ENCODE measurements at regions not wholly inside any gene's neighbourhood (a gene's known extent, or its start where the extent isn't known, plus 50 kb on each side); places are given as distances from the start of the nearest gene placed in this dataset.
"Not testable (repeated sequence)": the region's sequence is repeated elsewhere in the genome, so short reads cannot be mapped to it uniquely, and the experiment has no call there.

DNA sequence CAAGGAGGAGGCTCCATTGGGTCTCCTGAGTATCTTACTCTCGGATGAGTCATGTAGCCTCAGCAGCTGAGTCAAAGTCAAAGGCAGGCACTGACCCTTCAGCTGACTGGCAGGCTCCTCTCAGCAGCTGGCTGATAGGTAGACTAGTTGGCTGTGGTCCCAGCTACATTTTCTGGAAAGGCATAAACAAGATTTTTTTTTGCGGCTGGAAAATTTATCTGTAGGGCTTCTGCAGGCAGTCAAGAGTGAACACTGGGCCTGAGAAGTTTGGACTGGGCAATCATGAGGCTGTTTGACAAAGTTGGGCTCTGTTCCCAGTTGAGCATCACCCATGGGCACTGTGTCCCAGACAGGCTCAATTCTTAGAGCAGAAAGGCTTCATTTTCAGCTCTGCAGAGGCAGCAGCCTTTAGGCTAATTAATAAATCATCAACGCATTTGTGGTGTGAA is 796.2 kb downstream of the CCSER2 start:
- ATAC-seq, result no peak

DNA sequence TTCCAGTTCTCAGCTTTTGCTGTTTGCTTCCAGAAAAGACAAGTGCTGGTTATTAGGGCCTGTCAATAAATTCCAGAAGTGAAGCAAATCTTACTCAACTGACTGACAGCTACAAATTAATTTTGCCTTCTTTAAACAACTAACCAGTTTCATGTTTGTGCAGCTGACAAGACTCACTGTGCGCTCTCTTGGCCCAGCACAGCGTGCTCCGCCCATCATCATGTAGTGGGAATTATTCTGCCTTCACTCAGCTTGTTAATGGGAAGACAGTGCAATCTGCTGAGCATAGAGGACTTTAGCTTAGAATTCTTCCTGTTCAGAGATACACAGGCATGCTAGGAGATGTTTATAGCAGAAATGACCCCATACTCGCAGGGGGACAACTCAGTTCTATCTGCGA is 808.9 kb downstream of the CCSER2 start:
- intact Hi-C loops (cut with DNase I), result no loop called here
- WGBS, 2 donors, result 56 to 73% methylated on average over 5 of the region's 5 CpGs
- no peak for ATAC-seq

More for the DNA sequence above, 796.2 kb downstream of the CCSER2 start:
- Histone ChIP-seq H3K27ac (no peak overlapping the region), H3K9me3 (no peaks in the 10 kb centered on the region), H3K4me3 (no peak overlapping the region), H3K4me1 (no peaks in the 10 kb centered on the region), H3K27me3 (no peaks in the 10 kb centered on the region), H3K36me3 (replicated peaks in 1 of 2; ENCODE audit: insufficient read depth in 1 of 2, low read depth in 2 of 2) (no peaks in the 10 kb centered on the region)
- 28 to 50% methylated on average over 3 of the region's 3 CpGs for WGBS, 2 donors
- TF ChIP-seq, protein P1, sequence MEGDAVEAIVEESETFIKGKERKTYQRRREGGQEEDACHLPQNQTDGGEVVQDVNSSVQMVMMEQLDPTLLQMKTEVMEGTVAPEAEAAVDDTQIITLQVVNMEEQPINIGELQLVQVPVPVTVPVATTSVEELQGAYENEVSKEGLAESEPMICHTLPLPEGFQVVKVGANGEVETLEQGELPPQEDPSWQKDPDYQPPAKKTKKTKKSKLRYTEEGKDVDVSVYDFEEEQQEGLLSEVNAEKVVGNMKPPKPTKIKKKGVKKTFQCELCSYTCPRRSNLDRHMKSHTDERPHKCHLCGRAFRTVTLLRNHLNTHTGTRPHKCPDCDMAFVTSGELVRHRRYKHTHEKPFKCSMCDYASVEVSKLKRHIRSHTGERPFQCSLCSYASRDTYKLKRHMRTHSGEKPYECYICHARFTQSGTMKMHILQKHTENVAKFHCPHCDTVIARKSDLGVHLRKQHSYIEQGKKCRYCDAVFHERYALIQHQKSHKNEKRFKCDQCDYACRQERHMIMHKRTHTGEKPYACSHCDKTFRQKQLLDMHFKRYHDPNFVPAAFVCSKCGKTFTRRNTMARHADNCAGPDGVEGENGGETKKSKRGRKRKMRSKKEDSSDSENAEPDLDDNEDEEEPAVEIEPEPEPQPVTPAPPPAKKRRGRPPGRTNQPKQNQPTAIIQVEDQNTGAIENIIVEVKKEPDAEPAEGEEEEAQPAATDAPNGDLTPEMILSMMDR (IDR thresholded peaks at IDR 0.05), result no peak
- intact Hi-C loops (cut with DNase I), result no loop called here
- peak in 3 of 4 donors; percentile 7 to 39 (median 27) for DNase-seq

DNA sequence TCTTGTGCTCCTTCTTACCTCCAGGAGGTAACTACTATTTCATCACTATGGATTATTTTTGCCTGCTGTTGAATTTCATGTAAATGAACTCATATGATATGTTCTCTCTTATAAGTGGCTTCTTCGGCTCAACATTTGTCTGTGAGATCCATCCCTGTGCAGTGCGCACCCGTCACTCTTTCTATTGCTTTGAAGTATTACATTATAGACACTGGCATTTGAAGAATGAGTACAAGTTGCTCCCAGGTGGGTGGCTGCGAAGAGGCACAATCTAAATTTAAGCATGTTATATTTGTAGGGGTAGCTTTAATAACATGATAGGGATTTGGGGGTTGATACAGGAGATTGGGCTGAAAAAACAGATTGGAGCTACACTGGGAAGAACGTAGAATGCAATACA is 809.7 kb downstream of the CCSER2 start:
- TF ChIP-seq POLR2A (IDR thresholded peaks at IDR 0.05), result no peak
- TF ChIP-seq, protein P1 (IDR thresholded peaks at IDR 0.05), result no peak
- H3K4me3 ChIP-seq, result no peak overlapping the region
- H3K27me3 ChIP-seq, result no peaks in the 10 kb centered on the region
- intact Hi-C loops (cut with DNase I), result no loop called here
- H3K9me3 ChIP-seq, result no peaks in the 10 kb centered on the region
- DNase-seq, result no peak
- ATAC-seq, result no peak
- no peak overlapping the region for H3K27ac ChIP-seq
- no peaks in the 10 kb centered on the region for H3K4me1 ChIP-seq
- WGBS, 2 donors, result 85 to 90% methylated on average over 5 of the region's 5 CpGs
- H3K36me3 ChIP-seq (replicated peaks in 1 of 2; ENCODE audit: insufficient read depth in 1 of 2, low read depth in 2 of 2), result no peaks in the 10 kb centered on the region

More for the DNA sequence above, 808.9 kb downstream of the CCSER2 start:
- Histone ChIP-seq H3K4me3 (no peak overlapping the region), H3K36me3 (replicated peaks in 1 of 2; ENCODE audit: insufficient read depth in 1 of 2, low read depth in 2 of 2) (no peaks in the 10 kb centered on the region), H3K27ac (no peak overlapping the region), H3K27me3 (no peaks in the 10 kb centered on the region), H3K4me1 (no peaks in the 10 kb centered on the region), H3K9me3 (no peaks in the 10 kb centered on the region)
- TF ChIP-seq POLR2A (IDR thresholded peaks at IDR 0.05), result no peak
- TF ChIP-seq, protein P1 (IDR thresholded peaks at IDR 0.05), result no peak
- no peak for DNase-seq

DNA sequence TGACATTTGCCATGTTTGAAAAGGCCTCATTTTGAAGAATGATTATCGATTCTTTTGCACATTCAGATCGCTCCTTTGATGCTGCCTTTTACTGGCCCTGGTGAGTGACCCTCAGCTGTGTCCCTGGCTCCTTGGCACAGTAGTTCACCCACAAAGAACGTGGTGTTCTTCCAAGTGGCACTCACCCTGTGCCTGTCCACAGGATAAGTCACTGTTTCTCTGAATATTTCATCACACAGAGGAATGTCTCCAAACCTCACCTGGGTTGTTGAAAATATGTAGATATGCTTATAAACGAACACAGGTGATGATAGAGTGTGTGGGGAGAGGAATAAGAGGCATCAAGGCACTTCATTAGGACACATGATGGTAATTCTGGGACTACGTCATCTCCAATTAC is 810.7 kb downstream of the CCSER2 start:
- no peak overlapping the region for H3K4me3 ChIP-seq
- 55% methylated on average over 5 of the region's 5 CpGs for WGBS, 2 donors
- ATAC-seq (no peak), DNase-seq (peak in 2 of 4 donors; percentile 17 to 19)
- no peak for TF ChIP-seq POLR2A (IDR thresholded peaks at IDR 0.05)
- TF ChIP-seq, protein P1 (IDR thresholded peaks at IDR 0.05), result no peak
- no peaks in the 10 kb centered on the region for H3K9me3 ChIP-seq
- H3K27ac ChIP-seq, result no peak overlapping the region
- intact Hi-C loops (cut with DNase I), result no loop called here
- H3K4me1 ChIP-seq, result no peaks in the 10 kb centered on the region
- no peaks in the 10 kb centered on the region for H3K27me3 ChIP-seq
- H3K36me3 ChIP-seq (replicated peaks in 1 of 2; ENCODE audit: insufficient read depth in 1 of 2, low read depth in 2 of 2), result no peaks in the 10 kb centered on the region

DNA sequence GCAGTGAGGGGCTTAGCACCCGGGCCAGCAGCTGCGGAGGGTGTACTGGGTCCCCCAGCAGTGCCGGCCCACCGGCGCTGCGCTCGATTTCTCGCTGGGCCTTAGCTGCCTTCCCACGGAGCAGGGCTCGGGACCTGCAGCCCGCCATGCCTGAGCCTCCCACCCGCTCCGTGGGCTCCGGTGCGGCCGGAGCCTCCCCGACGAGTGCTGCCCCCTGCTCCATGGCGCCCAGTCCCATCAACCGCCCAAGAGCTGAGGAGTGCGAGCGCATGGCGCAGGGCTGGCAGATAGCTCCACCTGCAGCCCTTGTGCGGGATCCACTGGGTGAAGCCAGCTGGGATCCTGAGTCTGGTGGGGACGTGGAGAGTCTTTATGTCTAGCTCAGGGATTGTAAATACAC is 813.1 kb downstream of the CCSER2 start:
- DNase-seq; intact Hi-C loops (cut with DNase I); ATAC-seq; H3K4me3 ChIP-seq; H3K4me1 ChIP-seq; H3K27me3 ChIP-seq; H3K27ac ChIP-seq; H3K36me3 ChIP-seq (replicated peaks in 1 of 2; ENCODE audit: insufficient read depth in 1 of 2, low read depth in 2 of 2); H3K9me3 ChIP-seq: not testable (repeated sequence)
- WGBS, 2 donors, result 52 to 90% methylated on average over 2 to 8 of the region's 25 CpGs
